Endothelial cell (in vitro differentiated cells): ENCODE measurements at regions not wholly inside any gene's neighbourhood (a gene's known extent, or its start where the extent isn't known, plus 50 kb on each side); places are given as distances from the start of the nearest gene placed in this dataset.

Experiments
- DNase-seq: peaks from one replicate; pipeline ENCODE4 v3.0.0; 2021; ENCODE audit warnings: low spot score
- H3K27ac Mint-ChIP-seq: one replicate; pipeline ENCODE4 v1.8.0; 2021; ENCODE audit warnings: mixed read lengths, inconsistent platforms; ENCODE audit not compliant: unreplicated experiment
- H3K27me3 Mint-ChIP-seq: one replicate; pipeline ENCODE4 v1.8.0; 2021; ENCODE audit warnings: mild to moderate bottlenecking, moderate library complexity, mixed read lengths, inconsistent platforms; ENCODE audit not compliant: unreplicated experiment
- H3K36me3 Mint-ChIP-seq: one replicate; pipeline ENCODE4 v1.8.0; 2021; ENCODE audit warnings: mild to moderate bottlenecking, low read depth, mixed read lengths, inconsistent platforms; ENCODE audit not compliant: unreplicated experiment
- H3K4me1 Mint-ChIP-seq: one replicate; pipeline ENCODE4 v1.8.0; 2021; ENCODE audit warnings: mild to moderate bottlenecking, mixed read lengths, inconsistent platforms; ENCODE audit not compliant: unreplicated experiment
- H3K4me3 Mint-ChIP-seq: one replicate; pipeline ENCODE4 v1.8.0; 2021; ENCODE audit warnings: mild to moderate bottlenecking, mixed read lengths, inconsistent platforms; ENCODE audit not compliant: unreplicated experiment
- H3K9me3 Mint-ChIP-seq: one replicate; pipeline ENCODE4 v1.8.0; 2021; ENCODE audit warnings: mixed read lengths, inconsistent platforms; ENCODE audit not compliant: unreplicated experiment
- TF ChIP-seq, protein P1 (sequence below): fragments of 200-600 bp; sonication (generic); IDR thresholded peaks from one replicate; pipeline ENCODE4 v1.5.0; 2021; ENCODE audit warnings: antibody characterized with exemption; ENCODE audit not compliant: unreplicated experiment

DNA sequence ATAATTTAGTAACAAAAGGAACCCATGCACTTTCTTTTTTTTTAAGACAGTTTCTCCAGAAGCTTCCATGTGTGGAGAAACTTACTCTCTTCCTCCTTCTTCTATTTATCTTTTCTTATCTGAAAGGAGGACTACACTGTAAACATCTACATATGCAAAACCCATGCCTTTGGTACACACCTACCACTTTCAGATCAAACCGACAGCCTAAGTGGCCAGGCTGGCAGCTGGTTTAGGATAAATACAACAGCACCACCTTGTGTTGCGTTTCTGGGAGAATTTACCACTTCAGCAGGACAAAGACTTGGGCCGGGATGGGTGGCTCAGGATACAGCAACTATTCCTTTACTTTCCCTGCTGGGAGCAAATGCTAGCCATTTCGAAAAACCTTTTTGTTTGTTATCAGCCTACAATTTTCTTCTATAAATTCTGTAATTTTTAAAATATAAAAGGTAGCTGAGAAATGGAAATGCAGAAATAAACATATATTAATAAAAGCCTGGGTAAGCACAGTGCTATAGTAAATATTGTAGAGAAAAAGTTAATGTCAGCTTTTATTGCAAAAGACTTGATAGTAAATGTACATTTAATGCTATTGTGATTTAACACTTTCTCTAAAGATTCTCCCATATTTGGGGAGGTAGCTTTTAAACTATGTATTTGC is 94.0 kb upstream of the RFC3 start:
- H3K27me3 Mint-ChIP-seq: no peaks in the 10 kb centered on the region
- peak; percentile 71 for DNase-seq
- H3K27ac Mint-ChIP-seq: no peak overlapping the region
- TF ChIP-seq, protein P1, sequence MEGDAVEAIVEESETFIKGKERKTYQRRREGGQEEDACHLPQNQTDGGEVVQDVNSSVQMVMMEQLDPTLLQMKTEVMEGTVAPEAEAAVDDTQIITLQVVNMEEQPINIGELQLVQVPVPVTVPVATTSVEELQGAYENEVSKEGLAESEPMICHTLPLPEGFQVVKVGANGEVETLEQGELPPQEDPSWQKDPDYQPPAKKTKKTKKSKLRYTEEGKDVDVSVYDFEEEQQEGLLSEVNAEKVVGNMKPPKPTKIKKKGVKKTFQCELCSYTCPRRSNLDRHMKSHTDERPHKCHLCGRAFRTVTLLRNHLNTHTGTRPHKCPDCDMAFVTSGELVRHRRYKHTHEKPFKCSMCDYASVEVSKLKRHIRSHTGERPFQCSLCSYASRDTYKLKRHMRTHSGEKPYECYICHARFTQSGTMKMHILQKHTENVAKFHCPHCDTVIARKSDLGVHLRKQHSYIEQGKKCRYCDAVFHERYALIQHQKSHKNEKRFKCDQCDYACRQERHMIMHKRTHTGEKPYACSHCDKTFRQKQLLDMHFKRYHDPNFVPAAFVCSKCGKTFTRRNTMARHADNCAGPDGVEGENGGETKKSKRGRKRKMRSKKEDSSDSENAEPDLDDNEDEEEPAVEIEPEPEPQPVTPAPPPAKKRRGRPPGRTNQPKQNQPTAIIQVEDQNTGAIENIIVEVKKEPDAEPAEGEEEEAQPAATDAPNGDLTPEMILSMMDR: peak; percentile 55
- H3K36me3 Mint-ChIP-seq: no peaks in the 10 kb centered on the region
- H3K4me3 Mint-ChIP-seq: no peak overlapping the region
- H3K9me3 Mint-ChIP-seq: no peaks in the 10 kb centered on the region
- no peaks in the 10 kb centered on the region for H3K4me1 Mint-ChIP-seq

DNA sequence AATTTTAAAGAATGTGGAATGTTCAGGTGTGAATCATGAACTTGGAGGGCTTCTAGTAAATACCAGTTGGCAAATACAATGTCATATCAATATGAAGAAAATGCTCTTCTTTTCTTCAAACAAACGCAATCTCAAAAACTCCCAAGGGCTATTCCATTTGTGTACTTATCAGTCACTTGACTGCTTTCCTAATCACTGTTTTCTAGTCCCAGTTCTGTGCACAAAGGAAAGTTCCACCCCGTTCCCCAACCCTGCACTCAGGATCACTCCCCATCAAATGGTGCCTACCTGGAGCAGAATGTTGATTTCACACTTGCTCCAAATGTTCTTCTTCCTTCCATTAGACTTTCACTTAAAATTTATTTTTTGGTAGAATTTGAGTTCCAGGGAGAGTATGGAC is 92.6 kb upstream of the RFC3 start:
- no peaks in the 10 kb centered on the region for H3K27me3 Mint-ChIP-seq
- TF ChIP-seq, protein P1: no peak
- no peaks in the 10 kb centered on the region for H3K9me3 Mint-ChIP-seq

DNA sequence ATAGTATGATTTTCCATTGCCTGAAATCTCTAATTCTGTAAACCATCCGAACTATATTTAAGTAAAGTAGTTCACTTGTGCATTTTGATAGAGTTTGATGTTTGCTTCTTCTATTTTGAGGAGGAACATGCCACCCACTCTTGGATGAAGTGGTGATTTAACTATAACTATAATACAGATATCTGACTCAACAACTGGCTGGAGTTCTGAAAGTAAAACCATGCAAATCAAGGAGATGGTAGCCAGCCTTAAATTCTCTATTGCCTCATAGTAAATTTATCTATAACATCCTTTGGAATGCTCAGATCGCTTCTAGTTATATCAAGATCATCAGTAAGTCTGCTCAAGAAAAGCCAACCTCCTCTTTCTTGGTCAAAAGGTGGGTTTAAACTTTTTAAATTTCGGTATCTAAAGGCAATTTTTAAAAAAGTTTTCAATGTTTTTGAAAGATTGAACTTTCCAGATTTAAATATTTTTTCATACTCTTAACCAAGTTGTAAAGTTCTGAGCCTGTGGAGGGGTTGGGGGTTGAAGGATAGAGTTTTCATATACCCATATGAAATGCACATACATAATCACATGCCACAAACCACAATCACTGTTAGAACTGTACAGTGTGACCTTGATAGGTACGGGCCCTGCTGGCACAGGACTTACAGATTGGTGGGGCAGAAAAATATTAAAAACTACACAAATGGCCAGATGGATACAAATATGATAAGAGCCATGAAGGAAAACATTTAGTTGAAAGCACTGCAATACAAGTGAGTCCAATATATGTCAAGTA is 90.5 kb upstream of the RFC3 start:
- no peak overlapping the region for H3K4me3 Mint-ChIP-seq
- DNase-seq: no peak
- TF ChIP-seq, protein P1: no peak
- H3K9me3 Mint-ChIP-seq: no peaks in the 10 kb centered on the region
- no peaks in the 10 kb centered on the region for H3K27me3 Mint-ChIP-seq
- H3K27ac Mint-ChIP-seq: no peak overlapping the region
- no peaks in the 10 kb centered on the region for H3K36me3 Mint-ChIP-seq
- H3K4me1 Mint-ChIP-seq: no peaks in the 10 kb centered on the region

More for the DNA sequence above, 92.6 kb upstream of the RFC3 start:
- no peak for DNase-seq
- no peak overlapping the region for H3K27ac Mint-ChIP-seq
- no peak overlapping the region for H3K4me3 Mint-ChIP-seq
- H3K4me1 Mint-ChIP-seq: no peaks in the 10 kb centered on the region
- H3K36me3 Mint-ChIP-seq: no peaks in the 10 kb centered on the region

DNA sequence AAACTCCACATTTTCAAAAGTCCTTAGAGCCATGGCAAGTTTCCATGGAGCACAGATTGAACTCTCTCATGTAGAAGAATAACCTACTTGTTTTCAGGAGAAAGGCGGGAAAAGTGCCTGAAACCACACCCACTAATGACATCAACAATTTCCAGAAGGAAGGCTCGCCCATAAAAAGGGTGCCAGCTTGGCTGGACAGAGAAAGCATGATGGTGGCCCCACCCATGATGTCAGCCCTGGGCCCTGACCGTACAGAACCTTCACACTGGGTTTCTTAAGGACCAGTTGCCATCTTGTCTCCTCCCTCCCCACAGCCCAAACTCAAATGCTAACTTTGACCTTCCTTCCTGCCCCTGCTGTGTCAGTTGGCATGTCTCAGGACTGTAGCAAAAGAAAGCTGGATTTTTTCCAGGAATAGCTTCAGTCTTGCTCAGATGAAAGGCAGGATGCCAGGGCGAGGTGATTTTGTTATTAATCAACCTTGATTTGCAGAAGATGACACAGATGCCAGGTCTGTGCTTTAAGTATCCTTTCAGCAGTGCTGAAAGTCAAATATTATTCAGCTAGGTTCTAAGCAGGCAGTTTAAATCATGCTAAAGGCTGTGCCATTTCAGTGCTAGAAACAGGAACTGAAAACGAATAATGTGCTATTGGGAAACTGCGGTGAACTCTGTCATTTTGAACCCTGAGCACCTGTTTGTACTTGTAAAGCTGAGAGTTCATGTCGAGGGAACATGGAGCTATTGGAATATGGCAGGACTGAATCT is 89.5 kb upstream of the RFC3 start:
- Mint-ChIP-seq H3K27ac (no peak overlapping the region), H3K36me3 (no peaks in the 10 kb centered on the region), H3K4me1 (no peaks in the 10 kb centered on the region), H3K27me3 (no peaks in the 10 kb centered on the region), H3K4me3 (no peak overlapping the region), H3K9me3 (no peaks in the 10 kb centered on the region)
- TF ChIP-seq, protein P1: no peak
- DNase-seq: no peak

DNA sequence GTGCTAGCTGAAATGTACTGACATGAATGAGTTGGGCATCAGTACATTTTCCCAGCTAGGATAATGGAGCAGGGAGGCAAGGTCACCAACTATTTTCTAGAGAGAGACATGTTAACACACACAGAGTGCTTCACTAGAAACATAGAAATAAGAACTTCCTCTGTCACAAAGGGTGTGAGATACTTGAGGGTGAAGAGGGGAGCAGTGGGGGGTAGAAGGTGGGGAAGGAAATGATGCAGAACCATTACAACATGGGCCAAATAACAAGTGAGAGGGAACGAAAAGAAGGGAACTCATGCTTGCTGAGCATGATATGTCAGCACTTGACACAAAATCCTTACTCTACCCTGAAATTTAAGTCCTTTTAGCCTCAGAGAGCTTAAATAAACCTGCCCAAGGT is 87.8 kb upstream of the RFC3 start:
- Mint-ChIP-seq H3K36me3 (no peaks in the 10 kb centered on the region), H3K4me1 (no peaks in the 10 kb centered on the region), H3K27me3 (no peaks in the 10 kb centered on the region), H3K27ac (no peak overlapping the region), H3K4me3 (no peak overlapping the region), H3K9me3 (no peaks in the 10 kb centered on the region)
- TF ChIP-seq, protein P1: no peak
- DNase-seq: no peak
